ENCODE measurements at regions not wholly inside any gene's neighbourhood (a gene's known extent, or its start where the extent isn't known, plus 50 kb on each side); places are given as distances from the start of the nearest gene placed in this dataset.
"Not testable (repeated sequence)": the region's sequence is repeated elsewhere in the genome, so short reads cannot be mapped to it uniquely, and the experiment has no call there.

- no peak for DNase-seq (ENCODE audit: low read depth in 2 of 3, low spot score in 2 of 3)
Observed at GRCh38 chrX:41031256-41031967, 53.8 kb upstream of the USP9X start.

- no peak for DNase-seq (ENCODE audit: low read depth in 2 of 3, low spot score in 2 of 3)
Observed at GRCh38 chrX:41033299-41033698, 51.9 kb upstream of the USP9X start.

- not testable (repeated sequence) for DNase-seq (ENCODE audit: low read depth in 2 of 3, low spot score in 2 of 3)
Observed at GRCh38 chrX:41034902-41035301, 50.3 kb upstream of the USP9X start.
